ENCODE measurements at regions not wholly inside any gene's neighbourhood (a gene's known extent, or its start where the extent isn't known, plus 50 kb on each side); places are given as distances from the start of the nearest gene placed in this dataset.

DNA sequence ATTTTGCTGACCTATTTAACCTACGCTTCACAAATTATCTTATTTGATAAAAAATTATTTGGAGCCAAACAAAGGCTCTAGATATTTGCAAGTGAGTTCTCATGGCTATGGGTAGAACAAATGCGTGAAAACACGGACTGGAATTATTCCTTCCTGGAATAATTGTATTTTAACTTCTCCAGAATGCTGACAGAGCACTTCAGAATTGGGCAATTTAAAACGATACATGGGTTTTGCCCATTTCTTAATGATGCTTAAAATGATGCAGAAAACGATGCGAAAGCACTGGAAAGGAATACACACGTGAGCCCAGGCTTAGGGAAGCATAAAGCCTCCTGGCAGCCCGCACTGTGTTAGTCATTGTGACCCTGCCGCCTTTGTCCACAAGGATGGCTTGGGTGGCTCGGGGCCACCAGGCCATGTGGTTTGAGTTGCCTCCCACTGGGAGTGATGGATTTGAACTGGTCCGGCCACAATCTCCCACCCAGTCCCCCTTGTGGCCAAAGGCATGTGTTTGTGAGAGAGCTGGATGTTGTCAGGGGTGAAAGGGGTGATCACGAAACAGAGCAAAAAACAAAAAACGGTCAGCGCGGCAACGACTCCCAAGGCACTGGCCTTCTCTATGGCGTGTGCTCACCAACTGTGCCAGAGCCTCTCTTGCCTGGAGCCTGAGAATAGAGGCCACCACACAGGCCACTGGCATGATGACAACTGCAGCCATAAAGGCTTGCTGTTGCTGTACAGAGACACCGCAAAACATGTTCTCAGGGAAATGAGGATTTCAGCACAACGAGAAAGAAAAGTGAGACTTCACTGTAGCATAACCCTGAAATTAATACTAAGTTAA, 234.2 kb upstream of the ADAMTS16 start:
- no peaks in the 10 kb centered on the region for H3K27me3 ChIP-seq
- intact Hi-C loops (cut with DNase I; ENCODE audit: low total_unique reads) = no loop called here
- peak in 1 of 2 donors; percentile 30 for DNase-seq
- no peaks in the 10 kb centered on the region for H3K9me3 ChIP-seq
- H3K4me3 ChIP-seq = no peak overlapping the region
- no peaks in the 10 kb centered on the region for H3K4me1 ChIP-seq
- H3K36me3 ChIP-seq = no peaks in the 10 kb centered on the region
- no peak overlapping the region for H3K27ac ChIP-seq
- TF ChIP-seq POLR2A (IDR thresholded peaks at IDR 0.05) (no peak), EP300 (IDR thresholded peaks at IDR 0.05) (no peak), POLR2AphosphoS5 (IDR thresholded peaks at IDR 0.05) (no peak)
- TF ChIP-seq, protein P1, sequence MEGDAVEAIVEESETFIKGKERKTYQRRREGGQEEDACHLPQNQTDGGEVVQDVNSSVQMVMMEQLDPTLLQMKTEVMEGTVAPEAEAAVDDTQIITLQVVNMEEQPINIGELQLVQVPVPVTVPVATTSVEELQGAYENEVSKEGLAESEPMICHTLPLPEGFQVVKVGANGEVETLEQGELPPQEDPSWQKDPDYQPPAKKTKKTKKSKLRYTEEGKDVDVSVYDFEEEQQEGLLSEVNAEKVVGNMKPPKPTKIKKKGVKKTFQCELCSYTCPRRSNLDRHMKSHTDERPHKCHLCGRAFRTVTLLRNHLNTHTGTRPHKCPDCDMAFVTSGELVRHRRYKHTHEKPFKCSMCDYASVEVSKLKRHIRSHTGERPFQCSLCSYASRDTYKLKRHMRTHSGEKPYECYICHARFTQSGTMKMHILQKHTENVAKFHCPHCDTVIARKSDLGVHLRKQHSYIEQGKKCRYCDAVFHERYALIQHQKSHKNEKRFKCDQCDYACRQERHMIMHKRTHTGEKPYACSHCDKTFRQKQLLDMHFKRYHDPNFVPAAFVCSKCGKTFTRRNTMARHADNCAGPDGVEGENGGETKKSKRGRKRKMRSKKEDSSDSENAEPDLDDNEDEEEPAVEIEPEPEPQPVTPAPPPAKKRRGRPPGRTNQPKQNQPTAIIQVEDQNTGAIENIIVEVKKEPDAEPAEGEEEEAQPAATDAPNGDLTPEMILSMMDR (IDR thresholded peaks at IDR 0.05) = no peak
- WGBS, 5 donors = 68 to 82% (median 77%) methylated on average over 19 of the region's 19 CpGs

DNA sequence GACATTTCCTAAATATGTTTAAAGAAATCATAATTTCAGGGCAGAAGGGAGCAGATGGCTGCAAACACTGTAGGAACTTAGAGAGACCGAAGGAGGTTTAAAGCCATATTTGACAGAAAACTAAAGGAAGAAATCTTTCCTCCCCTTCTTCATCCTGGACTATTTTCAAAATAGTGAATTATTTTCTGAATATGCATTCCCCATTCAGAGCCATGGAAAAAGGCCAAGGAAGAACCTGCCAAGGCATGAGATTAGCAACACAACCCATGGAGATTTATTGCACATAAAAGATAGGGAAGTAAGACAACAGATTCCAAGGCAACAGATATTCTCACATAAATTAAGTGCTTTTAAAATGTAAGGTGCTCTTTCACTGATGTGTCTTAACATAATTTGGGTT, 233.3 kb upstream of the ADAMTS16 start:
- H3K36me3 ChIP-seq = no peaks in the 10 kb centered on the region
- no peak overlapping the region for H3K27ac ChIP-seq
- 64 to 88% (median 78%) methylated on average over 1 of the region's 1 CpG for WGBS, 5 donors
- no peaks in the 10 kb centered on the region for H3K4me1 ChIP-seq
- H3K4me3 ChIP-seq = no peak overlapping the region
- intact Hi-C loops (cut with DNase I; ENCODE audit: low total_unique reads) = no loop called here
- TF ChIP-seq EP300 (IDR thresholded peaks at IDR 0.05) (no peak), POLR2AphosphoS5 (IDR thresholded peaks at IDR 0.05) (no peak), POLR2A (IDR thresholded peaks at IDR 0.05) (no peak)
- TF ChIP-seq, protein P1 (IDR thresholded peaks at IDR 0.05) = no peak
- peak in 1 of 2 donors; percentile 40 for DNase-seq
- H3K9me3 ChIP-seq = no peaks in the 10 kb centered on the region
- H3K27me3 ChIP-seq = no peaks in the 10 kb centered on the region

DNA sequence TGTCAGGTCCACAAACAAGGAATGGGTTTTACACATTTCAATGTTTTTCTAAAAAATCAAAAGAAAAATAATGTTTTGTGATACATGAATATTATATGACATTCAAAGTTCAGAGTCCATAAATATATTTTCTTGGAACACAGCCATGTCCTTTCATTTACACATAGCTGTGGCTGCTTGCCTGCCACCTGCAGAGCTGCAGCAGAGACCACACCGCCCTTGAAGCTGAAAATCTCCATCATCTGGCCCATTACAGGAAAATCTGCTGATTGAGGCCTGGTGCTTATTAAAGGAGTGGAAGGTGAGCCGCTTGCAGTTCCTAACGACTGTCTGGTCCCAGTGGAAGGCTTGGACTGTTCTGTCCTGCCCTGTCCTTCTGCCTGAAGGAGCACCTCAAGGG, 232.6 kb upstream of the ADAMTS16 start:
- Histone ChIP-seq H3K4me3 (no peak overlapping the region), H3K27me3 (no peaks in the 10 kb centered on the region), H3K9me3 (no peaks in the 10 kb centered on the region), H3K27ac (no peak overlapping the region), H3K4me1 (no peaks in the 10 kb centered on the region), H3K36me3 (no peaks in the 10 kb centered on the region)
- intact Hi-C loops (cut with DNase I; ENCODE audit: low total_unique reads) = no loop called here
- no peak for DNase-seq
- TF ChIP-seq POLR2A (IDR thresholded peaks at IDR 0.05) = no peak
- TF ChIP-seq, protein P1 (IDR thresholded peaks at IDR 0.05) = no peak
- TF ChIP-seq POLR2AphosphoS5 (IDR thresholded peaks at IDR 0.05) = no peak
- TF ChIP-seq EP300 (IDR thresholded peaks at IDR 0.05) = no peak
- WGBS, 5 donors = 52 to 66% (median 57%) methylated on average over 3 of the region's 3 CpGs

DNA sequence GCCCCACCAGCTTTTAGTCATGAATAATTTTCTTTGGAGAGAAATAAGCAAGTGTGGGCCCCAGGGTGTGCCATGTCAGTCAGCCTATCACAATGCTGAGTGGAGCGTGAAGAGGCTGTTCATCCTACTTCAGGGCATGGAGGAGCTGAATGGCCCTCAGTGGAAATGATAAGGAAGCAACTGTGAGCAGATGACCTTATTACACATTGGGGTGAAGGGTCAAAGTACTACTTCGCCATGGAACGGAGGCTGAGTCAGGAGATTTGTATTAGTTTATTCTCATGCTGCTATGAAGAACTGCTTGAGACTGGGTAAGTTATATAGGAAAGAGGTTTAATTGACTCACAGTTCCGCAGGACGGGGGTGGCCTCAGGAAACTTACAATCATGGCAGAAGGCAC, 231.0 kb upstream of the ADAMTS16 start:
- Histone ChIP-seq H3K4me1 (no peaks in the 10 kb centered on the region), H3K27me3 (no peaks in the 10 kb centered on the region), H3K36me3 (no peaks in the 10 kb centered on the region), H3K9me3 (no peaks in the 10 kb centered on the region), H3K4me3 (no peak overlapping the region), H3K27ac (no peak overlapping the region)
- 77 to 85% (median 82%) methylated on average over 5 of the region's 5 CpGs for WGBS, 5 donors
- no peak for DNase-seq
- intact Hi-C loops (cut with DNase I; ENCODE audit: low total_unique reads) = no loop called here
- no peak for TF ChIP-seq EP300 (IDR thresholded peaks at IDR 0.05)
- no peak for TF ChIP-seq POLR2AphosphoS5 (IDR thresholded peaks at IDR 0.05)
- no peak for TF ChIP-seq POLR2A (IDR thresholded peaks at IDR 0.05)
- TF ChIP-seq, protein P1 (IDR thresholded peaks at IDR 0.05) = no peak
